GM12872 (cell line): ENCODE measurements at regions not wholly inside any gene's neighbourhood (a gene's known extent, or its start where the extent isn't known, plus 50 kb on each side); places are given as distances from the start of the nearest gene placed in this dataset.

Experiments
- TF ChIP-seq, protein P1 (sequence below): IDR thresholded peaks from 3 replicates; pipeline ENCODE4 v1.5.1; 2011; ENCODE audit warnings: low read depth, mild to moderate bottlenecking, low read length, moderate library complexity; ENCODE audit not compliant: insufficient read depth

DNA sequence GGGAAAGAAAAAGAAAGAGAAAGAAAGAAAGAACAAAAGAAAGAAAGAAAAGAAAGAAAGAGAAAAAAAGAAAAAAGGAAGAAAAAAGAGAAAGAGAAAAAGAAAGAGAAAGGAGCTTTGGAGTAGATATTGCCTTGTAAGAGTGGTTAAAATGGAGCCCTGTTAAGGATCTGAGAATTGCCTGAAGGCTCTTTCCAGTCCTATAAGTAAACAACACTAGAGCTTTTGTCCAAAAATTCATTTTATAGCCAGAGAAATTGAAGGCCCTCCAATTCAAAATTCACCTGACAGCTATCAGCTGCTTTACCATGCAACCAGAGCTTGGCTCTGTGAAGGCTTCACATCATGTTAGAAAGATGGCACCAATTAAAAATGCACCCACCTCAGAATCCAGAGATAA, 102.1 kb upstream of the FRMD4B start:
- TF ChIP-seq, protein P1, sequence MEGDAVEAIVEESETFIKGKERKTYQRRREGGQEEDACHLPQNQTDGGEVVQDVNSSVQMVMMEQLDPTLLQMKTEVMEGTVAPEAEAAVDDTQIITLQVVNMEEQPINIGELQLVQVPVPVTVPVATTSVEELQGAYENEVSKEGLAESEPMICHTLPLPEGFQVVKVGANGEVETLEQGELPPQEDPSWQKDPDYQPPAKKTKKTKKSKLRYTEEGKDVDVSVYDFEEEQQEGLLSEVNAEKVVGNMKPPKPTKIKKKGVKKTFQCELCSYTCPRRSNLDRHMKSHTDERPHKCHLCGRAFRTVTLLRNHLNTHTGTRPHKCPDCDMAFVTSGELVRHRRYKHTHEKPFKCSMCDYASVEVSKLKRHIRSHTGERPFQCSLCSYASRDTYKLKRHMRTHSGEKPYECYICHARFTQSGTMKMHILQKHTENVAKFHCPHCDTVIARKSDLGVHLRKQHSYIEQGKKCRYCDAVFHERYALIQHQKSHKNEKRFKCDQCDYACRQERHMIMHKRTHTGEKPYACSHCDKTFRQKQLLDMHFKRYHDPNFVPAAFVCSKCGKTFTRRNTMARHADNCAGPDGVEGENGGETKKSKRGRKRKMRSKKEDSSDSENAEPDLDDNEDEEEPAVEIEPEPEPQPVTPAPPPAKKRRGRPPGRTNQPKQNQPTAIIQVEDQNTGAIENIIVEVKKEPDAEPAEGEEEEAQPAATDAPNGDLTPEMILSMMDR: no peak

- TF ChIP-seq, protein P1: no peak
Measured at GRCh38 chr3:69485489-69485888, 99.6 kb upstream of the FRMD4B start.

DNA sequence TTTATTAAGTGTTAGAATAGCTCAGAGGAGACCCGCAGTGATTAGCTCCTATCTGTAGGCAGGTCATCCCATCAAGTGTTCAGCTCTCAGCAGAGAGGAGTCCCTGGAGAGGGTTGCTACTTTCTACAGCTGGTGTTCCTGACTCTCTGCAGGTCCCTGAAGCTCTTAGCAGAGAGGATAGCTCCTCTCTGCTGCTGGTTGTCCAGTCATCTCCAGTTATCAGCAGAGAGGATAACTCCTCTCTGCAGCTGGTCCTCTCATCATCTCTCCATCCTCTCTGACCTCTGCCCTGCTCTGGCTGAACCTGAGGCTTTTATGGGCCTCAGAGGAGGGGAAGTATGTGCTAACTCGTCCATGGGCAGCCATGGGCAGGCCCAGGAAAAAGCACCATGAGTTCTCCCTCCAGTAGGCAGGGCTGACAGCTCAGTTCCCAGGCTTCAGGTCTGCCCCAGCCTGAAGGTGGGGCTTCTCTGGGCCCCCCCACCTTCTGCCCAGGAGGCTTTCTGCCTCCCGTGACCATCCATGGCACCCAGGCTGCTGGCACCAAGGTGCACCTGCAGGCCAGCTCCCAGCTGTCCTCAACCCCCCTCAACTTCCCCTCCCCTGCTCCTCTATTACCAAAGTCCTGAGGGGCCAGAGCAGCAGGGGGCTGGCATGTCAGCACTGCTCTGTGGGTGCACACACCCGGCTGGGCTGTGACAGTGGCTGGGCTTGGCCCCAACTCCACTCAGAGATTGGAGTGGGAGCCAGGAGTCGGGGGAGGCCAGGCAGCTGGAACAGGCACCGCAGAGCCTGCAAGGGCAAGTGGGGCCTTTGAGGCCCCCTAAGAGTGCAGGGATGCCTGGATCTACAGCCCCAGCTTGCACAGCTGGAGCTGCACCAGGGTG, 98.9 kb upstream of the FRMD4B start:
- TF ChIP-seq, protein P1: no peak

- TF ChIP-seq, protein P1: no peak
Measured at GRCh38 chr3:69483449-69483848, 97.6 kb upstream of the FRMD4B start.

GRCh38 chr3:69474186-69474585, 88.3 kb upstream of the FRMD4B start:
- TF ChIP-seq, protein P1: no peak

- TF ChIP-seq, protein P1: no peak
Measured at GRCh38 chr3:69472093-69472492, 86.2 kb upstream of the FRMD4B start.

GRCh38 chr3:69463531-69463930, 77.6 kb upstream of the FRMD4B start:
- TF ChIP-seq, protein P1: no peak

DNA sequence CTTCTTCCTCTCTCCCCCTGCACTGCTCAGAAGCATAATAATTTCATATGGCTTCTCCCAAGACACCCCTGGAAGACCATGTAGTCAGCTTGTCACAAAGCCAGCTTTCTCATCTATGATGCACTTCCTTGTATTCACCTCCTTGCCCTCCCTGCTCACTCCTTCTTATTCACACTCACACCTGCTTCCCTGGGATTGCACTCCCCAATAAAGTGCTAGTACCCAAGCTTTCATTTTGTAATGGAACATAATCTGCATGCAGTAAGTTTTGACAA, 76.9 kb upstream of the FRMD4B start:
- TF ChIP-seq, protein P1: no peak
